GM18519 (cell line): ENCODE measurements at regions not wholly inside any gene's neighbourhood (a gene's known extent, or its start where the extent isn't known, plus 50 kb on each side); places are given as distances from the start of the nearest gene placed in this dataset.

Experiments
- ATAC-seq: cut with Tn5 transposase; IDR thresholded peaks from one replicate; pipeline ENCODE4 v1.9.1; 2021; ENCODE audit warnings: mild to moderate bottlenecking, moderate library complexity; ENCODE audit not compliant: unreplicated experiment, low FRiP score

- no peak for ATAC-seq
Observed at GRCh38 chr7:25828468-25828867, 323.5 kb upstream of the NFE2L3 start.

- no peak for ATAC-seq
Observed at GRCh38 chr7:25829663-25830062, 322.3 kb upstream of the NFE2L3 start.

- no peak for ATAC-seq
Observed at GRCh38 chr7:25830215-25830614, 321.8 kb upstream of the NFE2L3 start.

- ATAC-seq = no peak
Observed at GRCh38 chr7:25831062-25831691, 320.8 kb upstream of the NFE2L3 start.

GRCh38 chr7:25831831-25832411 lies 320.1 kb upstream of the NFE2L3 start:
- no peak for ATAC-seq

- no peak for ATAC-seq
Observed at GRCh38 chr7:25832456-25832855, 319.5 kb upstream of the NFE2L3 start.

- no peak for ATAC-seq
Observed at GRCh38 chr7:25832929-25833328, 319.1 kb upstream of the NFE2L3 start.

GRCh38 chr7:25834050-25834449 lies 317.9 kb upstream of the NFE2L3 start:
- ATAC-seq = no peak

- no peak for ATAC-seq
Observed at GRCh38 chr7:25835197-25835596, 316.8 kb upstream of the NFE2L3 start.

GRCh38 chr7:25839084-25839769 lies 312.8 kb upstream of the NFE2L3 start:
- no peak for ATAC-seq

- no peak for ATAC-seq
Observed at GRCh38 chr7:25840209-25840792, 311.7 kb upstream of the NFE2L3 start.

GRCh38 chr7:25841575-25841974 lies 310.4 kb upstream of the NFE2L3 start:
- ATAC-seq = no peak

GRCh38 chr7:25842201-25842733 lies 309.7 kb upstream of the NFE2L3 start:
- no peak for ATAC-seq

GRCh38 chr7:25843467-25843866 lies 308.5 kb upstream of the NFE2L3 start:
- no peak for ATAC-seq

GRCh38 chr7:25844102-25844870 lies 307.7 kb upstream of the NFE2L3 start:
- no peak for ATAC-seq

GRCh38 chr7:25845464-25845863 lies 306.5 kb upstream of the NFE2L3 start:
- ATAC-seq = no peak

- ATAC-seq = no peak
Observed at GRCh38 chr7:25846722-25847121, 305.3 kb upstream of the NFE2L3 start.

GRCh38 chr7:25847336-25848070 lies 304.5 kb upstream of the NFE2L3 start:
- no peak for ATAC-seq

- ATAC-seq = no peak
Observed at GRCh38 chr7:25849500-25850184, 302.4 kb upstream of the NFE2L3 start.
